ENCODE measurements at regions not wholly inside any gene's neighbourhood (a gene's known extent, or its start where the extent isn't known, plus 50 kb on each side); places are given as distances from the start of the nearest gene placed in this dataset.
"Not testable (repeated sequence)": the region's sequence is repeated elsewhere in the genome, so short reads cannot be mapped to it uniquely, and the experiment has no call there.

DNA sequence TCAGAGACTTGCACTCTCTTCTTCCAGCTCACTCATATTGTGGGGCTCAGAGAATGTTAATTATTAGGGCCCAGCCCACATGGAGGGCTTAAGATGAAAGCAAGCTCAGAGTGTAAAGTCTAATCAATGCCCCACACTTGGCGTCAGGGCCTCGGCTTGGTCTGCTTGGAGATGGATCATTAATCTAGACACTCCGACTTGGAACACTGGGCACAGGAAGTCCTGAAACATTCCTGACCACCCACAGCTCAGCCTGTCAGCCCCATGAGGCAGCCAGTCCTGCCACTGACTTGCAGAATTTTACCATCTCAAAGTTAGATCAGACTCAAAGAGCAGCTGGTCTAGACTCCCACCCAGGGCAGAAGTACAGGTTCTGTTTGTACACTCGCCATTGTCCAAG, 69.8 kb upstream of the TRABD2B start:
- no peak overlapping the region for H3K27ac Mint-ChIP-seq
- peaks cover 18% of the 10 kb centered on the region for H3K27me3 Mint-ChIP-seq (ENCODE audit: low read depth, poor library complexity)
- peaks cover 28% of the 10 kb centered on the region for H3K4me1 Mint-ChIP-seq
- H3K4me3 Mint-ChIP-seq: no peak overlapping the region
- DNase-seq: peak; percentile 36
- TF ChIP-seq, protein P1, sequence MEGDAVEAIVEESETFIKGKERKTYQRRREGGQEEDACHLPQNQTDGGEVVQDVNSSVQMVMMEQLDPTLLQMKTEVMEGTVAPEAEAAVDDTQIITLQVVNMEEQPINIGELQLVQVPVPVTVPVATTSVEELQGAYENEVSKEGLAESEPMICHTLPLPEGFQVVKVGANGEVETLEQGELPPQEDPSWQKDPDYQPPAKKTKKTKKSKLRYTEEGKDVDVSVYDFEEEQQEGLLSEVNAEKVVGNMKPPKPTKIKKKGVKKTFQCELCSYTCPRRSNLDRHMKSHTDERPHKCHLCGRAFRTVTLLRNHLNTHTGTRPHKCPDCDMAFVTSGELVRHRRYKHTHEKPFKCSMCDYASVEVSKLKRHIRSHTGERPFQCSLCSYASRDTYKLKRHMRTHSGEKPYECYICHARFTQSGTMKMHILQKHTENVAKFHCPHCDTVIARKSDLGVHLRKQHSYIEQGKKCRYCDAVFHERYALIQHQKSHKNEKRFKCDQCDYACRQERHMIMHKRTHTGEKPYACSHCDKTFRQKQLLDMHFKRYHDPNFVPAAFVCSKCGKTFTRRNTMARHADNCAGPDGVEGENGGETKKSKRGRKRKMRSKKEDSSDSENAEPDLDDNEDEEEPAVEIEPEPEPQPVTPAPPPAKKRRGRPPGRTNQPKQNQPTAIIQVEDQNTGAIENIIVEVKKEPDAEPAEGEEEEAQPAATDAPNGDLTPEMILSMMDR (IDR thresholded peaks at IDR 0.05): no peak
- H3K9me3 Mint-ChIP-seq: no peaks in the 10 kb centered on the region
- H3K36me3 Mint-ChIP-seq (ENCODE audit: low read depth): peaks cover 6% of the 10 kb centered on the region

DNA sequence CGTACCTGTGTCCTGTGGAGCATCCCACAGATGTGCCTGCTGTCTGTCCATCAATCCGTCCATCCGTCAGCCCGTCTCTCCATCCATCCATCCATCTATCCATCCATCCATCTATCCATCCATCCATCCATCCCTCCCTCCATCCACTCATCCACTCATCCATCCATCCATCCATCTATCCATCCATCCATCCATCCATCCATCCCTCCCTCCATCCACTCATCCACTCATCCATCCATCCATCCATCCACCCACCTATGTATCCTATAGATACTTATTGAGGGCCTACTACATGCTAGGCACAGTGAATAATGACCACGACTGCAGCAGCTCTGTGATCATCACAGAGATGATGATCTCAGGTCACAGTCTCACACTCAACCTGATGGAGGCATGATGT, 67.5 kb upstream of the TRABD2B start:
- H3K4me3 Mint-ChIP-seq; H3K36me3 Mint-ChIP-seq (ENCODE audit: low read depth); H3K27ac Mint-ChIP-seq; H3K9me3 Mint-ChIP-seq; DNase-seq: not testable (repeated sequence)
- H3K27me3 Mint-ChIP-seq (ENCODE audit: low read depth, poor library complexity): peaks cover 30% of the 10 kb centered on the region
- peaks cover 38% of the 10 kb centered on the region for H3K4me1 Mint-ChIP-seq

DNA sequence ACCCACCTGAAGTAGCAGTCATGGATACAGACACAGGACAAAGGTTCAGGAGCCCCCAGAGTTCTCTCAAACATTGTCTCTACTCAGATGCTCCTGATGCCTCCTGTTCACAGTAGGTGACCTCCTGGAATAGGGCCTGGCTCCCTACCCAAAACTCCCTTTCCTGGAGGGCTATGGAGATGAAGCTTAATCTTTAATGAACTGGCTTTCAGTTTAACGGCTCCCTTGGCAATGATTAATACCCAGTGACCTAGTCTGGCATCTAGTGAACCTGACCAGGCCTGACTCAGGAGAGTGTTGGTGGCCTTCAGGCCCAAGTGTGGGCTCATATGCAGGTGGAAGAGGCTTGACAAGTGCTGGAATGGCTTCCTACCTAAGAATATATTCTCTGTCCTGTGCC, 65.2 kb upstream of the TRABD2B start:
- Mint-ChIP-seq H3K27me3 (ENCODE audit: low read depth, poor library complexity) (peaks cover 22% of the 10 kb centered on the region), H3K4me3 (no peak overlapping the region), H3K36me3 (ENCODE audit: low read depth) (no peaks in the 10 kb centered on the region), H3K9me3 (no peaks in the 10 kb centered on the region), H3K4me1 (peaks cover 30% of the 10 kb centered on the region), H3K27ac (no peak overlapping the region)
- no peak for DNase-seq
- TF ChIP-seq, protein P1 (IDR thresholded peaks at IDR 0.05): no peak

DNA sequence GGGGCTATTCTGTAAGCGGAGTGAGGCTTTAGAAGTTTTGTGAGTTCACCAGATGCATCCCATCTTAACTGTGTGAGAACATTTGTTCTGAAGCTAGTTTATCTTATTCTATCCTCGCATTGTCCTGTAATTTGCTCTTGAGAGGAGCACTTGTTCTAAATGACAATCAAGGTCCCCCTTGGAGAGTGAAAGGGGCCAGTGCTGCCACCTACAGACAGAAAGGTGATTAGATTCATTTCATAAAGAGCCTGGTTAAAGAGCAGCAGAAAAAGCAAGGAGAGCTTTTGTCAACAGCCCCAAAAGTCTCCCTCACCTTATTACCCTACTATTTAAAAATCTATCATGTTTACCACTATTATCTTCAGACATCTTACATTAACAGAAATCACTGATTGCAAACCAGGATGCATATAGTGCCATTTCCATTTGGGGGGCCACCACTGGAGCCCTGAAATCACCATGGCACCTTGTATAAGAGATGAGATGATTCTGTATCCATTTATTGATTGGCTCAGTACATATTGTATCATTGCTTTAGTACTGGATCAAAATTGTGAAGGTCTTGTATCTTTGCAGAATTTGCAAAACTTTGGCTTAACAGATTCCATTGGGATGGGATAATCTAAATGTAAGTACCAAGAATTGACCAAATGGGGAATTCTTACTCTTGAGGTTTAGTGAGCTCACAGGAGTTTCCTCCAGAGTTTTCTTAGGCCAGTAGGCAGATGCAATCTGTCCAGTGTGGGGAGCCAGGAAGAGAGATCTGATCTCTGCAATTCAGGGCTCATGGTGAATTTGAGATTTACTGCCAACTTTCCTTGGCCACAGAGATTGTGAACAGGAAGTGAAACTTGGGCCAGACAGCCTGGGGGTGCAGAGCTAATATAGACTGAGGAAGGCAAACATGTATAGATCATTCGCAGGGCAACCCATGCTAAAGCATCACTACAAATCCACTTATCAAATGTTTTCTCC, 64.3 kb upstream of the TRABD2B start:
- no peak overlapping the region for H3K4me3 Mint-ChIP-seq
- H3K36me3 Mint-ChIP-seq (ENCODE audit: low read depth): no peaks in the 10 kb centered on the region
- H3K4me1 Mint-ChIP-seq: peaks cover 21% of the 10 kb centered on the region
- TF ChIP-seq, protein P1 (IDR thresholded peaks at IDR 0.05): peak; percentile 82
- no peak overlapping the region for H3K27ac Mint-ChIP-seq
- no peaks in the 10 kb centered on the region for H3K9me3 Mint-ChIP-seq
- H3K27me3 Mint-ChIP-seq (ENCODE audit: low read depth, poor library complexity): peaks cover 30% of the 10 kb centered on the region
- peak; percentile 68 for DNase-seq

DNA sequence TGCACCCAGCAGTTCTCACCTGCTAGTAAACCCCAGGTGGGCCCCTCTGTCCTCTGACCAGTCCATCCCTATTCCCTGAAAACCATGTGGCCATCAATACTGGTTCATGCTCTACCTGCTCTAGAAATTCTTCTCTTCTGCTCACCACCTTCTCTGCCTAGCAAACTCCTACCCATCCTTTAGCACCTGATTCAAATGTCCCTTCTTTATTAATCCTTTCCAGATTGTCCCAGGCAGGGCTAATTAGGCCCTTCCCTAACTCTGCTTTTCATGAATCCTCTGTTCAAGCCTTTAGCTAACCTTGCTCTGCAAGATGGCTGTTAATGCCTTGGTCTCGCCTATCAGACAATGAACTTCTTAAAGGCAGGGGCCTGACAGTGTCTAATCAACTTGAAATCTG, 62.1 kb upstream of the TRABD2B start:
- Mint-ChIP-seq H3K36me3 (ENCODE audit: low read depth) (no peaks in the 10 kb centered on the region), H3K27me3 (ENCODE audit: low read depth, poor library complexity) (peaks cover 45% of the 10 kb centered on the region), H3K27ac (no peak overlapping the region), H3K4me3 (no peak overlapping the region), H3K4me1 (peaks cover 39% of the 10 kb centered on the region), H3K9me3 (no peaks in the 10 kb centered on the region)
- no peak for DNase-seq
- TF ChIP-seq, protein P1 (IDR thresholded peaks at IDR 0.05): no peak

DNA sequence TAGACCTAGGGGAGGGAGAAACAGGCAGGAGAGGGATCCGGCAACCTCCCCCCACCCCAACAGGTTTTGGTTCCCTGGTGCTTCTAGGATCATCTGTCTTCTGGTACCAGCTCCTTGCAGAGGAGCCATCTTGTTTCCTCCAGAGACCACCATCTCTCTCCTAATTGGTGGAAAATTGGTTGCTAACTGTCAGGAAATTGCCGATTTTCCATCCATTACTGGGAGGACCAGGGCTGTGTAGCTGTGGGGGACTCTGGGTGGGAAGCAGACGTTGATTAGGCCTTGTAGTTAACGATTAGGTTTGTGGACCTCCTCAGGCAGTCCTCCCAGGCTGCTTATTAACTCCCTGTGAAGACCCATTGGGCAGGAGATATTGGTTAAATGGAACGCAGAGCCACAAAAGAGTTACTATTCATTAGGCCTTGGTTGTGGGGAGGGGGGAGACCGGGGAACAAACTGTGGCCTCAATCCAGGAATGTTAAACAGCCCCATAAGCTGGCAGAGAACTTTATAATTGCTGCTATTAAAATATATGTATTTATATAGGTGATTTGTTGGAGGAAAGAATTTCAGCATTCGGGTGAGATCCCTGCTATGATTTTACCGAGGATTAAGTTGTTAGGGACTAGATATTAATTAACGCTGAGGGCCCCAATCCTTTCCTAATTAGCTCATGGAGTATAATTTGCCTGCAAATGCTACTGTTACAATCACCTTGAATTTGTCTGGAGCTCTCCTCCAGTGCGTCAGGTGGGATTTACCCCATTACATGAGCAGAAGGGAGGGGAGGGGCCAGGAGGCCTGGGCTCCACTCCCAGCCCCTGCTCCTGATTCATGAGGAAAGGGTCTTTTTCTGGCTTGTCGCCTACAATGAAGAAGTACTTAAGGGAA, 61.2 kb upstream of the TRABD2B start:
- Mint-ChIP-seq H3K4me1 (peaks cover 45% of the 10 kb centered on the region), H3K4me3 (no peak overlapping the region), H3K27ac (no peak overlapping the region), H3K9me3 (no peaks in the 10 kb centered on the region), H3K36me3 (ENCODE audit: low read depth) (no peaks in the 10 kb centered on the region), H3K27me3 (ENCODE audit: low read depth, poor library complexity) (peaks cover 54% of the 10 kb centered on the region)
- no peak for DNase-seq
- TF ChIP-seq, protein P1 (IDR thresholded peaks at IDR 0.05): no peak

Data from nephron progenitor cell (in vitro differentiated cells).